ENCODE measurements at regions not wholly inside any gene's neighbourhood (a gene's known extent, or its start where the extent isn't known, plus 50 kb on each side); places are given as distances from the start of the nearest gene placed in this dataset.
A peak's percentile ranks its signal among the peaks of the same experiment; 100 is the strongest.

DNA sequence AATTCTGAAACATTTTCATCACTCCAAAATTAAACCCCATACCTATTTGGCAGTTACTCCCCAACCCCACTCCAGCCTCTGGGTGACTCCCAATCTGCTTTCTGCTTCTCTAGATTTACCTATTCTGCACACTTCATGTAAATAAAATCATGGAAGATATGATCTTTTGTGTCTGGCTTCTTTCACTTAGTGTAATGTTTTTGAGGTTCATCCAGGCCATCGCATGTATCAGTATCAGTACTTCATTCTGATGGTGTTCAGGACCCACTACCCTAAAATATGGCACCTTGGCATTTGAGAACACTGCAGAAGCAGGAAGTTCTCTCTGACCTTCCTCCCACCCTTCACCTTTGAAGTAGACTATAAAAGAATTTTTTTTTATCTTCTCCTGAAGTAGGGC lies 78.7 kb upstream of the SLC25A26 start:
- no peak overlapping the region for H3K4me2 ChIP-seq (ENCODE audit: low read depth, low read length)
- no peaks in the 10 kb centered on the region for H3F3A ChIP-seq (ENCODE audit: insufficient read depth, low read length)
- H3K4me3 ChIP-seq (ENCODE audit: low read length), result no peak overlapping the region
- TF ChIP-seq EZH2phosphoT487 (IDR thresholded peaks at IDR 0.05; ENCODE audit: low read length), result no peak
- no peak for TF ChIP-seq EZH2 (optimal IDR thresholded peaks at IDR 0.05; ENCODE audit: low read depth, low read length)
- TF ChIP-seq, protein P1, sequence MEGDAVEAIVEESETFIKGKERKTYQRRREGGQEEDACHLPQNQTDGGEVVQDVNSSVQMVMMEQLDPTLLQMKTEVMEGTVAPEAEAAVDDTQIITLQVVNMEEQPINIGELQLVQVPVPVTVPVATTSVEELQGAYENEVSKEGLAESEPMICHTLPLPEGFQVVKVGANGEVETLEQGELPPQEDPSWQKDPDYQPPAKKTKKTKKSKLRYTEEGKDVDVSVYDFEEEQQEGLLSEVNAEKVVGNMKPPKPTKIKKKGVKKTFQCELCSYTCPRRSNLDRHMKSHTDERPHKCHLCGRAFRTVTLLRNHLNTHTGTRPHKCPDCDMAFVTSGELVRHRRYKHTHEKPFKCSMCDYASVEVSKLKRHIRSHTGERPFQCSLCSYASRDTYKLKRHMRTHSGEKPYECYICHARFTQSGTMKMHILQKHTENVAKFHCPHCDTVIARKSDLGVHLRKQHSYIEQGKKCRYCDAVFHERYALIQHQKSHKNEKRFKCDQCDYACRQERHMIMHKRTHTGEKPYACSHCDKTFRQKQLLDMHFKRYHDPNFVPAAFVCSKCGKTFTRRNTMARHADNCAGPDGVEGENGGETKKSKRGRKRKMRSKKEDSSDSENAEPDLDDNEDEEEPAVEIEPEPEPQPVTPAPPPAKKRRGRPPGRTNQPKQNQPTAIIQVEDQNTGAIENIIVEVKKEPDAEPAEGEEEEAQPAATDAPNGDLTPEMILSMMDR (IDR thresholded peaks at IDR 0.05; ENCODE audit: low read length), result no peak
- no peak overlapping the region for H3K9ac ChIP-seq (ENCODE audit: low read length)
- no peaks in the 10 kb centered on the region for H4K20me1 ChIP-seq (ENCODE audit: insufficient read depth, low read length)
- H3K79me2 ChIP-seq (ENCODE audit: low read length), result no peaks in the 10 kb centered on the region
- H2AFZ ChIP-seq (ENCODE audit: low read length), result no peak overlapping the region
- no peaks in the 10 kb centered on the region for H3K9me3 ChIP-seq (replicated peaks; ENCODE audit: insufficient read depth, low read length)
- no peaks in the 10 kb centered on the region for H3K27me3 ChIP-seq (replicated peaks; ENCODE audit: insufficient read depth, low read length)
- H3K9me2 ChIP-seq (replicated peaks; ENCODE audit: insufficient read depth, low read length), result no peaks in the 10 kb centered on the region
- DNase-seq, result no peak
- H3K4me1 ChIP-seq (ENCODE audit: low read length), result no peaks in the 10 kb centered on the region
- no peaks in the 10 kb centered on the region for H3K36me3 ChIP-seq (replicated peaks; ENCODE audit: insufficient read depth, low read length)
- no peak overlapping the region for H3K27ac ChIP-seq (ENCODE audit: low read length)

DNA sequence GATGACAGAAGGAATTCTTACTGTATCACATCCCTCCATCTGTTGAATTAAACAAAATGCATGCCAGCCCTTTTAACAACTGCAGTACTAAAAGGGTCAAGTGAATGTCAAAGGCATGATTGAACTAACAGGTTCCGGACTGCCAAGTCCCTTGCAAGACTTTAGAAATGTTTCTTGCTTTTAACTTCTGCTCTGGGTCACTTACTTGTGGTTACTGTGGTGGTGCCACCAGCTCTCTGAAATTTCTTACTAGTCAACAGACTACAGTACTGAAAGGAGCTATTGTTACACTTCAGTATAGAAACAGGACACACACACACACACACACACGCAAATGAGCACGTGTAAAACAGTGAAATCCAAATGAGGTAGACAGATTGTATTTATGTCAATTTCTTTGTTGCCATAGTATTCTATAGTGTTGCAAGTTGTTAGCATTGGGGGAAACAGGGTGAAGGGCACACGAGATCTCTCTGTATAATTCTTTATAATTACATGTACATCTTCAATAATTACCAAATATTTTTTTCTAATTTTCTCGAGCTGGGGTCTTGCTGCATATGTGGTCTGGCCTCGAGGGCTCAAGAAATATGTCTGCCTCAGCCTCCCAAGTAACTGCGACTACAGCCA lies 79.9 kb upstream of the SLC25A26 start:
- H3K36me3 ChIP-seq (replicated peaks; ENCODE audit: insufficient read depth, low read length), result no peaks in the 10 kb centered on the region
- no peaks in the 10 kb centered on the region for H3K9me3 ChIP-seq (replicated peaks; ENCODE audit: insufficient read depth, low read length)
- DNase-seq, result peak; percentile 80
- H2AFZ ChIP-seq (ENCODE audit: low read length), result no peak overlapping the region
- H3K9ac ChIP-seq (ENCODE audit: low read length), result no peak overlapping the region
- TF ChIP-seq, protein P1 (IDR thresholded peaks at IDR 0.05; ENCODE audit: low read length), result no peak
- no peak for TF ChIP-seq EZH2 (optimal IDR thresholded peaks at IDR 0.05; ENCODE audit: low read depth, low read length)
- TF ChIP-seq EZH2phosphoT487 (IDR thresholded peaks at IDR 0.05; ENCODE audit: low read length), result no peak
- H4K20me1 ChIP-seq (ENCODE audit: insufficient read depth, low read length), result no peaks in the 10 kb centered on the region
- H3K4me2 ChIP-seq (ENCODE audit: low read depth, low read length), result no peak overlapping the region
- H3K79me2 ChIP-seq (ENCODE audit: low read length), result no peaks in the 10 kb centered on the region
- H3F3A ChIP-seq (ENCODE audit: insufficient read depth, low read length), result no peaks in the 10 kb centered on the region
- H3K27me3 ChIP-seq (replicated peaks; ENCODE audit: insufficient read depth, low read length), result no peaks in the 10 kb centered on the region
- no peak overlapping the region for H3K4me3 ChIP-seq (ENCODE audit: low read length)
- no peaks in the 10 kb centered on the region for H3K4me1 ChIP-seq (ENCODE audit: low read length)
- no peaks in the 10 kb centered on the region for H3K9me2 ChIP-seq (replicated peaks; ENCODE audit: insufficient read depth, low read length)
- H3K27ac ChIP-seq (ENCODE audit: low read length), result peak overlapping the region; percentile 30; the same call in 1 of the 2 replicates

DNA sequence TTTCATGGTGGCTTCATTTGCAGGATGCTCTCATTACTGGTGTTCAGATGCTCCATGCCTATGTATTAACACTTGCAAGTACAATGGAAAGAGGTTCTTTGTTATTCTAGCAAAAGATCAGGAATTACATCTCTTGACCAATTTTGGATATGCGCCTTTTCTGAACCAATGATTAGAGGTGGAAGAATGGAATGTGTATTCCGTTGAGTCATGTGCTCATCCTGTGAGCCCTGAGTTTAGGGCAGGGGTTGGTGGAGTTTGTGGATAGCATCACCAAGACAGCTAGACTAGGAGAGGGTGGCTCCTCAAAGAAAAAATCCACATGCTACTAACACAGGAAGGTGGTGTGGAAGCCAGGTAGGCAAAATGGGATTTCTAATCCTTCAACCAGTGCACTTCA lies 80.7 kb upstream of the SLC25A26 start:
- H3K27ac ChIP-seq (ENCODE audit: low read length), result no peak overlapping the region
- no peak for DNase-seq
- H3K27me3 ChIP-seq (replicated peaks; ENCODE audit: insufficient read depth, low read length), result no peaks in the 10 kb centered on the region
- H3K79me2 ChIP-seq (ENCODE audit: low read length), result no peaks in the 10 kb centered on the region
- no peaks in the 10 kb centered on the region for H4K20me1 ChIP-seq (ENCODE audit: insufficient read depth, low read length)
- H3K4me3 ChIP-seq (ENCODE audit: low read length), result no peak overlapping the region
- H3K4me1 ChIP-seq (ENCODE audit: low read length), result no peaks in the 10 kb centered on the region
- no peaks in the 10 kb centered on the region for H3K36me3 ChIP-seq (replicated peaks; ENCODE audit: insufficient read depth, low read length)
- H3K9ac ChIP-seq (ENCODE audit: low read length), result no peak overlapping the region
- TF ChIP-seq, protein P1 (IDR thresholded peaks at IDR 0.05; ENCODE audit: low read length), result no peak
- no peak for TF ChIP-seq EZH2 (optimal IDR thresholded peaks at IDR 0.05; ENCODE audit: low read depth, low read length)
- no peak for TF ChIP-seq EZH2phosphoT487 (IDR thresholded peaks at IDR 0.05; ENCODE audit: low read length)
- no peaks in the 10 kb centered on the region for H3K9me2 ChIP-seq (replicated peaks; ENCODE audit: insufficient read depth, low read length)
- no peaks in the 10 kb centered on the region for H3K9me3 ChIP-seq (replicated peaks; ENCODE audit: insufficient read depth, low read length)
- no peaks in the 10 kb centered on the region for H3F3A ChIP-seq (ENCODE audit: insufficient read depth, low read length)
- no peak overlapping the region for H3K4me2 ChIP-seq (ENCODE audit: low read depth, low read length)
- H2AFZ ChIP-seq (ENCODE audit: low read length), result no peak overlapping the region
